Activated naive CD4-positive, alpha-beta T cell treated with Interleukin-2 at 50 U/mL for 16 hours (primary cell): ENCODE measurements at regions not wholly inside any gene's neighbourhood (a gene's known extent, or its start where the extent isn't known, plus 50 kb on each side); places are given as distances from the start of the nearest gene placed in this dataset.

Source experiments
- DNase-seq: peaks from one replicate; pipeline ENCODE4 v3.0.0-alpha.2; 2020

- no peak for DNase-seq
Observed at GRCh38 chr6:169898788-169899480, 147.5 kb downstream of the ERMARD start.

GRCh38 chr6:169897601-169898358, 146.4 kb downstream of the ERMARD start:
- no peak for DNase-seq

GRCh38 chr6:169896826-169897456, 145.5 kb downstream of the ERMARD start:
- DNase-seq: no peak

- DNase-seq: no peak
Observed at GRCh38 chr6:169895926-169896761, 144.7 kb downstream of the ERMARD start.

GRCh38 chr6:169895000-169895759, 143.8 kb downstream of the ERMARD start:
- no peak for DNase-seq

GRCh38 chr6:169894377-169894960, 143.0 kb downstream of the ERMARD start:
- no peak for DNase-seq

- DNase-seq: no peak
Observed at GRCh38 chr6:169893624-169894023, 142.2 kb downstream of the ERMARD start.

GRCh38 chr6:169891846-169892245, 140.4 kb downstream of the ERMARD start:
- DNase-seq: no peak

GRCh38 chr6:169891421-169891820, 140.0 kb downstream of the ERMARD start:
- no peak for DNase-seq

GRCh38 chr6:169890901-169891300, 139.5 kb downstream of the ERMARD start:
- DNase-seq: no peak

- DNase-seq: no peak
Observed at GRCh38 chr6:169890049-169890448, 138.6 kb downstream of the ERMARD start.

GRCh38 chr6:169887529-169888140, 136.2 kb downstream of the ERMARD start:
- no peak for DNase-seq

GRCh38 chr6:169886631-169887227, 135.3 kb downstream of the ERMARD start:
- DNase-seq: no peak

- DNase-seq: no peak
Observed at GRCh38 chr6:169885831-169886230, 134.4 kb downstream of the ERMARD start.

- no peak for DNase-seq
Observed at GRCh38 chr6:169885131-169885530, 133.7 kb downstream of the ERMARD start.

GRCh38 chr6:169884158-169884557, 132.7 kb downstream of the ERMARD start:
- DNase-seq: no peak

- DNase-seq: no peak
Observed at GRCh38 chr6:169883316-169883715, 131.9 kb downstream of the ERMARD start.

GRCh38 chr6:169881976-169882375, 130.6 kb downstream of the ERMARD start:
- DNase-seq: no peak

GRCh38 chr6:169881398-169881797, 130.0 kb downstream of the ERMARD start:
- DNase-seq: no peak

- DNase-seq: no peak
Observed at GRCh38 chr6:169880516-169880915, 129.1 kb downstream of the ERMARD start.

GRCh38 chr6:169869301-169869700, 117.9 kb downstream of the ERMARD start:
- DNase-seq: no peak
